ENCODE measurements at regions not wholly inside any gene's neighbourhood (a gene's known extent, or its start where the extent isn't known, plus 50 kb on each side); places are given as distances from the start of the nearest gene placed in this dataset.

- Histone ChIP-seq H3K9ac (ENCODE audit: low read depth, low read length) (no peak overlapping the region), H3K4me1 (ENCODE audit: insufficient read depth, low read length) (no peaks in the 10 kb centered on the region), H3K4me3 (ENCODE audit: low read depth in 1 of 2, low read length in 2 of 2) (no peak overlapping the region), H4K20me1 (ENCODE audit: insufficient read depth, low read length) (no peaks in the 10 kb centered on the region), H3K27ac (ENCODE audit: low read length) (no peak overlapping the region), H3K79me2 (ENCODE audit: insufficient read depth, low read length) (no peaks in the 10 kb centered on the region), H3K36me3 (ENCODE audit: insufficient read depth, low read length) (no peaks in the 10 kb centered on the region), H3K27me3 (ENCODE audit: insufficient read depth, low read length, poor library complexity) (no peaks in the 10 kb centered on the region), H3K4me2 (ENCODE audit: insufficient read depth, low read length) (no peak overlapping the region), H3K9me3 (ENCODE audit: insufficient read depth, low read length, severe bottlenecking) (no peaks in the 10 kb centered on the region), H2AFZ (ENCODE audit: low read depth, low read length) (no peak overlapping the region)
- no peak for TF ChIP-seq EZH2 (IDR thresholded peaks at IDR 0.05; ENCODE audit: borderline replicate concordance, low read depth, low read length, severe bottlenecking)
- TF ChIP-seq CTCF (IDR thresholded peaks at IDR 0.05; ENCODE audit: borderline replicate concordance, extremely low read depth, low read length, poor library complexity, severe bottlenecking), result no peak
- no peak for ATAC-seq (ENCODE audit: insufficient read depth, low read depth)
- DNase-seq, result no peak
Measured at GRCh38 chr7:8913682-8914081, 480.3 kb downstream of the NXPH1 start.

GRCh38 chr7:8921807-8922206 is 488.4 kb downstream of the NXPH1 start:
- Histone ChIP-seq H3K36me3 (ENCODE audit: insufficient read depth, low read length) (no peaks in the 10 kb centered on the region), H3K9me3 (ENCODE audit: insufficient read depth, low read length, severe bottlenecking) (no peaks in the 10 kb centered on the region), H3K4me2 (ENCODE audit: insufficient read depth, low read length) (no peak overlapping the region), H3K27me3 (ENCODE audit: insufficient read depth, low read length, poor library complexity) (peaks cover 3% of the 10 kb centered on the region), H3K9ac (ENCODE audit: low read depth, low read length) (no peak overlapping the region), H4K20me1 (ENCODE audit: insufficient read depth, low read length) (no peaks in the 10 kb centered on the region), H3K27ac (ENCODE audit: low read length) (no peak overlapping the region), H3K4me1 (ENCODE audit: insufficient read depth, low read length) (no peaks in the 10 kb centered on the region), H3K79me2 (ENCODE audit: insufficient read depth, low read length) (no peaks in the 10 kb centered on the region), H3K4me3 (ENCODE audit: low read depth in 1 of 2, low read length in 2 of 2) (no peak overlapping the region), H2AFZ (ENCODE audit: low read depth, low read length) (no peak overlapping the region)
- ATAC-seq (ENCODE audit: insufficient read depth, low read depth), result no peak
- no peak for DNase-seq
- TF ChIP-seq EZH2 (IDR thresholded peaks at IDR 0.05; ENCODE audit: borderline replicate concordance, low read depth, low read length, severe bottlenecking) (no peak), CTCF (IDR thresholded peaks at IDR 0.05; ENCODE audit: borderline replicate concordance, extremely low read depth, low read length, poor library complexity, severe bottlenecking) (no peak)

GRCh38 chr7:8922726-8923125 is 489.3 kb downstream of the NXPH1 start:
- Histone ChIP-seq H3K79me2 (ENCODE audit: insufficient read depth, low read length) (no peaks in the 10 kb centered on the region), H3K4me3 (ENCODE audit: low read depth in 1 of 2, low read length in 2 of 2) (no peak overlapping the region), H4K20me1 (ENCODE audit: insufficient read depth, low read length) (no peaks in the 10 kb centered on the region), H3K9me3 (ENCODE audit: insufficient read depth, low read length, severe bottlenecking) (no peaks in the 10 kb centered on the region), H2AFZ (ENCODE audit: low read depth, low read length) (no peak overlapping the region), H3K4me2 (ENCODE audit: insufficient read depth, low read length) (no peak overlapping the region), H3K4me1 (ENCODE audit: insufficient read depth, low read length) (no peaks in the 10 kb centered on the region), H3K9ac (ENCODE audit: low read depth, low read length) (no peak overlapping the region), H3K27me3 (ENCODE audit: insufficient read depth, low read length, poor library complexity) (peaks cover 3% of the 10 kb centered on the region), H3K27ac (ENCODE audit: low read length) (no peak overlapping the region), H3K36me3 (ENCODE audit: insufficient read depth, low read length) (no peaks in the 10 kb centered on the region)
- no peak for TF ChIP-seq CTCF (IDR thresholded peaks at IDR 0.05; ENCODE audit: borderline replicate concordance, extremely low read depth, low read length, poor library complexity, severe bottlenecking)
- no peak for TF ChIP-seq EZH2 (IDR thresholded peaks at IDR 0.05; ENCODE audit: borderline replicate concordance, low read depth, low read length, severe bottlenecking)
- DNase-seq (no peak), ATAC-seq (ENCODE audit: insufficient read depth, low read depth) (no peak)
